ENCODE measurements at regions not wholly inside any gene's neighbourhood (a gene's known extent, or its start where the extent isn't known, plus 50 kb on each side); places are given as distances from the start of the nearest gene placed in this dataset.
A peak's percentile ranks its signal among the peaks of the same experiment; 100 is the strongest.

- no peak overlapping the region for H3K4me3 ChIP-seq (replicated peaks in 1 of 2; ENCODE audit: low read depth in 2 of 2, low read length in 2 of 2)
- TF ChIP-seq CTCF (IDR thresholded peaks at IDR 0.05; ENCODE audit: low read depth, low read length), result peak; percentile 41
- peak; percentile 75 for DNase-seq (ENCODE audit: low read depth in 2 of 2)
Measured at GRCh38 chr3:66816090-66816761, 181.9 kb upstream of the KBTBD8 start.

DNA sequence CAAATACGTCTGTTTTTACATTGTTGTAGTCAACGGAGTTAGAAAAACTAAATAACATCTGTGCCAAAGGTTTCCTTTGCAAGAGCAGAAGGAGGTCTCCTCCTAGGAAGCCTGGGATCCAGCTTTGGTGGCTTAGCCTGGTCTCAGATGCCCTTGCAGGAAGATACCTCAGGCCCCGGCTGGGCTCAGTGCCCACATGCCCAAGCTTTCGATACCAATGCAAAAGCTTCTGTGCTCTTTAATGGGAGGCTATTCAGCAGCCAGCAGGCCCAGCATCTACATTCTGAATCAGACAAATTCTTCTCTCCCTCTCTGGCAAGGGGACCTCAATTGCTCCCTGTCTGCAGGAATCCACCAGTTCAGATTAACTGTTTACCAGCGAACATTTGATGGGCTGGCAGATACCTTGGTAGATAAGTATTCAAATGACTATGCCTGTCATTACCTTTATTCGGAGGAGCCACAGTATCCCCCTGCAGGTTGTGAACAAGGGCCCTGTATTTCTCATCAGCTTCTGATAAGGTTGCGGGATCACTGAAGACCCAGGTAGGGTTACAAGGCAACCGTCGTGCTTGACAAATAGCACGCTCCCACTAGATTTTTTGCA is 180.1 kb upstream of the KBTBD8 start:
- no peak overlapping the region for H3K4me3 ChIP-seq (replicated peaks in 1 of 2; ENCODE audit: low read depth in 2 of 2, low read length in 2 of 2)
- TF ChIP-seq CTCF (IDR thresholded peaks at IDR 0.05; ENCODE audit: low read depth, low read length), result no peak
- DNase-seq (ENCODE audit: low read depth in 2 of 2), result no peak

DNA sequence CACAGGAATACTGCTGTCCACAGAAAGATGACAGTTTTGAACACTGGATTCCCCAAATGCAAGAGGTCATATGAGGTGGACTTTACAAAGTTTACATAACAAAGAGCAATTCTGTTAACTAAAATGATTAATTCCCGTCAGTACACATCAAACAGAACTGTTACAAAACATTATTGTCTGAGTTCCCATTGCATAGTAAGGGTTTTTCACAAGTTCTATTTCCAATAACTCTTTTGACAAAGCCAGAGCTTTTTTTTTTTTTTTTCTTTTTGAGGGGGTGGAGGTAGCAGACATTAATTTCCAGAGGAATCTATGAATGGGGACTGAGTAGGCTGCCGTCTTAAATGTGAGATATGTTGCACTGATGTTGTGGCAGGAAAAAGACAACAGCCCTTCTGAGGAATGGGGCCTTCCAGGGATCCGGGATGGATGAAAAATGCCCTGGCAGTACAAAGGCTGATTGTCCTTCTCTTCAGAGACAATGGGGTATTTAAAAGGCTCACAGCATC is 178.1 kb upstream of the KBTBD8 start:
- no peak for TF ChIP-seq CTCF (IDR thresholded peaks at IDR 0.05; ENCODE audit: low read depth, low read length)
- H3K4me3 ChIP-seq (replicated peaks in 1 of 2; ENCODE audit: low read depth in 2 of 2, low read length in 2 of 2), result no peak overlapping the region
- no peak for DNase-seq (ENCODE audit: low read depth in 2 of 2)

GRCh38 chr3:66822186-66823008 is 175.7 kb upstream of the KBTBD8 start:
- peak; percentile 68 to 76 for DNase-seq (ENCODE audit: low read depth in 2 of 2)
- peak; percentile 82 for TF ChIP-seq CTCF (IDR thresholded peaks at IDR 0.05; ENCODE audit: low read depth, low read length)
- no peak overlapping the region for H3K4me3 ChIP-seq (replicated peaks in 1 of 2; ENCODE audit: low read depth in 2 of 2, low read length in 2 of 2)

GRCh38 chr3:66823009-66823397 is 175.1 kb upstream of the KBTBD8 start:
- H3K4me3 ChIP-seq (replicated peaks in 1 of 2; ENCODE audit: low read depth in 2 of 2, low read length in 2 of 2), result no peak overlapping the region
- DNase-seq (ENCODE audit: low read depth in 2 of 2), result no peak
- TF ChIP-seq CTCF (IDR thresholded peaks at IDR 0.05; ENCODE audit: low read depth, low read length), result no peak

DNA sequence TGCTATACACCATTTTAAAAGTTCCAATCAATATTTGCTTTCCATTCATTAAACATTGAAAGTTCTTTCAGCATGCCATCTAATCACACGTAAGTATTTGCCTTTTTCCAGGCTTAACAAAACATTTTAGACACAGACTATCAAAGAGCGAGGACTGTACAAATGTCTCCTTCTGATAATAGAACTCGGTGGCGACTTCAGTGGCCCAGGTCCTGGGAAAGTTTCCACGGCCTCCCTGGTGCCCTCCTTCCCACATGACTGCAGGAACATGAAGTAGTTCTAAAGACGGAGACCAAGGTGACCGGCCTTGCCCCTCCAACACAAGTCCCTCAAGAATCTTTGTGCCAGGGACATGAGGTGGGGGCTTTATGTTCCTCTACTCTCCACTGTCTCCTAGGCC is 174.6 kb upstream of the KBTBD8 start:
- TF ChIP-seq CTCF (IDR thresholded peaks at IDR 0.05; ENCODE audit: low read depth, low read length), result no peak
- H3K4me3 ChIP-seq (replicated peaks in 1 of 2; ENCODE audit: low read depth in 2 of 2, low read length in 2 of 2), result no peak overlapping the region
- DNase-seq (ENCODE audit: low read depth in 2 of 2), result no peak

Data from cardiac fibroblast (primary cell).